HUDEP-2 (cell line): ENCODE measurements at regions not wholly inside any gene's neighbourhood (a gene's known extent, or its start where the extent isn't known, plus 50 kb on each side); places are given as distances from the start of the nearest gene placed in this dataset.
A peak's percentile ranks its signal among the peaks of the same experiment; 100 is the strongest.

Experiments used
- DNase-seq, 76 experiments: peaks; one replicate each; lab custom pipeline; 2025; ENCODE audit not compliant: unreplicated experiment in 76 of 76; lab: John Stamatoyannopoulos, UW

GRCh38 chr6:164523087-164523654 is 786.2 kb downstream of the C6orf118 start:
- no peak for DNase-seq

GRCh38 chr6:164520916-164521315 is 788.5 kb downstream of the C6orf118 start:
- DNase-seq = no peak

- no peak for DNase-seq
These were observed 802.0 kb downstream of the C6orf118 start for GRCh38 chr6:164507206-164507940.

GRCh38 chr6:164505425-164505824 is 804.0 kb downstream of the C6orf118 start:
- no peak for DNase-seq

GRCh38 chr6:164502833-164503232 is 806.6 kb downstream of the C6orf118 start:
- no peak for DNase-seq

GRCh38 chr6:164495882-164496495 is 813.4 kb downstream of the C6orf118 start:
- no peak for DNase-seq

- DNase-seq = no peak
These were observed 831.0 kb downstream of the C6orf118 start for GRCh38 chr6:164478426-164478825.

- DNase-seq = no peak
These were observed 831.6 kb downstream of the C6orf118 start for GRCh38 chr6:164477790-164478189.

- no peak for DNase-seq
These were observed 832.3 kb downstream of the C6orf118 start for GRCh38 chr6:164477101-164477500.

- DNase-seq = no peak
These were observed 840.0 kb downstream of the C6orf118 start for GRCh38 chr6:164469276-164469949.

- DNase-seq = no peak
These were observed 853.6 kb downstream of the C6orf118 start for GRCh38 chr6:164455835-164456234.

GRCh38 chr6:164453835-164454234 is 855.6 kb downstream of the C6orf118 start:
- DNase-seq = no peak

GRCh38 chr6:164442572-164442971 is 866.8 kb downstream of the C6orf118 start:
- no peak for DNase-seq

- no peak for DNase-seq
These were observed 870.1 kb downstream of the C6orf118 start for GRCh38 chr6:164439331-164439730.

GRCh38 chr6:164436976-164437375 is 872.4 kb downstream of the C6orf118 start:
- DNase-seq = no peak

- DNase-seq = no peak
These were observed 881.5 kb downstream of the C6orf118 start for GRCh38 chr6:164427728-164428402.

- DNase-seq = no peak
These were observed 884.9 kb downstream of the C6orf118 start for GRCh38 chr6:164424489-164424888.

GRCh38 chr6:164419099-164419498 is 890.3 kb downstream of the C6orf118 start:
- DNase-seq = no peak

- no peak for DNase-seq
These were observed 891.2 kb downstream of the C6orf118 start for GRCh38 chr6:164418262-164418588.

- DNase-seq = peak in 1 of 76 experiments; percentile 2
These were observed 891.7 kb downstream of the C6orf118 start for GRCh38 chr6:164417537-164418261.
